A549 (cell line): ENCODE measurements at regions not wholly inside any gene's neighbourhood (a gene's known extent, or its start where the extent isn't known, plus 50 kb on each side); places are given as distances from the start of the nearest gene placed in this dataset.

Experiments
- ATAC-seq, 2 experiments: fragments of 200-7000 bp in 1 of 2; fragments of >200 bp in 1 of 2; cut with Nextera tagmentation in 1 of 2; cut with Tn5 transposase in 1 of 2; 3 replicates each; pipeline versions ENCODE4 v1.8.0 to v1.9.1; 2018 to 2020; ENCODE audit warnings: mild to moderate bottlenecking in 1 of 2, moderate library complexity in 1 of 2
- CTCF ChIA-PET: fragments of 300-600 bp; sonication (Branson Sonifier 250); formaldehyde crosslinking; extraction: SDS; loops from one replicate; lab custom pipeline; 2021; ENCODE audit warnings: antibody characterized with exemption, inconsistent platforms; lab: Yijun Ruan, JAX
- POLR2A ChIA-PET: fragments of 350-600 bp; formaldehyde crosslinking; extraction: SDS; loops from one replicate; lab custom pipeline; 2021; ENCODE audit warnings: antibody characterized with exemption, inconsistent platforms; lab: Yijun Ruan, JAX
- DNase-seq, 2 experiments: peaks; one replicate each; pipeline versions ENCODE4 v3.0.0 to v3.0.0-alpha.2; 2011 to 2016; ENCODE audit warnings: low read depth in 1 of 2, low spot score in 1 of 2
- FAIRE-seq: peaks from 2 replicates; lab custom pipeline; 2011; peaks lifted over from hg19 to GRCh38; lab: Jason Lieb, UNC
- H3K27ac ChIP-seq, 2 experiments: fragments of >200 bp; sonication (Bioruptor Twin); formaldehyde crosslinking; 3 replicates each; pipeline ENCODE4 v1.5.1; 2016 to 2017
- H3K4me1 ChIP-seq: fragments of >200 bp; sonication (Bioruptor Twin); formaldehyde crosslinking; 3 replicates; pipeline ENCODE4 v1.6.1; 2016
- H3K4me2 ChIP-seq: fragments of >200 bp; sonication (Bioruptor Twin); formaldehyde crosslinking; 3 replicates; pipeline ENCODE4 v1.6.1; 2016
- H3K4me3 ChIP-seq: fragments of >200 bp; sonication (Bioruptor Twin); formaldehyde crosslinking; 3 replicates; pipeline ENCODE4 v1.5.1; 2016
- H3K9me3 ChIP-seq: fragments of >200 bp; sonication (Bioruptor Twin); formaldehyde crosslinking; 3 replicates; pipeline ENCODE4 v1.6.1; 2016
- CBX8 ChIP-seq: fragments of 200-600 bp; sonication (generic); IDR thresholded peaks from 2 replicates; pipeline ENCODE4 v1.6.1; 2016
- KDM1A ChIP-seq: fragments of 200-600 bp; sonication (generic); IDR thresholded peaks from 2 replicates; pipeline ENCODE4 v1.6.1; 2016; ENCODE audit warnings: low read depth, mild to moderate bottlenecking
- NR3C1 ChIP-seq: fragments of >200 bp; sonication (Bioruptor Twin); formaldehyde crosslinking; IDR thresholded peaks from 3 replicates; pipeline ENCODE4 v1.6.1; 2017
- REST ChIP-seq: fragments of 200-600 bp; sonication (generic); IDR thresholded peaks from 2 replicates; pipeline ENCODE4 v1.6.1; 2016; ENCODE audit warnings: antibody characterized with exemption, mild to moderate bottlenecking, moderate library complexity
- RFX5 ChIP-seq: fragments of 450-650 bp; IDR thresholded peaks from 2 replicates; pipeline ENCODE4 v1.7.1; 2014; ENCODE audit warnings: antibody characterized with exemption, mild to moderate bottlenecking, moderate library complexity
- ZC3H11A ChIP-seq: fragments of 450-650 bp; IDR thresholded peaks from 2 replicates; pipeline ENCODE4 v1.6.1; 2014; ENCODE audit warnings: antibody characterized with exemption, mild to moderate bottlenecking
- ZNF302 ChIP-seq: fragments of 250-450 bp; sonication (Bioruptor Pico); IDR thresholded peaks from 2 replicates; pipeline ENCODE4 v1.9.0; 2021; ENCODE audit warnings: inconsistent platforms, mild to moderate bottlenecking, moderate library complexity
- ZSCAN20 ChIP-seq: fragments of 250-450 bp; sonication (Bioruptor Pico); IDR thresholded peaks from 2 replicates; pipeline ENCODE4 v1.8.0; 2022; ENCODE audit warnings: mild to moderate bottlenecking, moderate library complexity
- WGBS: methylation state at CpG from one replicate; pipeline ENCODE4 v1.1.6; 2017; ENCODE audit errors: missing lambda C conversion rate; 5-methylcytosine and 5-hydroxymethylcytosine counted together

GRCh38 chr5:85732185-85732584, 885.6 kb upstream of the COX7C start:
- H3K9me3 ChIP-seq, result no peaks in the 10 kb centered on the region
- 4% methylated on average over 3 of the region's 3 CpGs for WGBS
- no peak overlapping the region for H3K4me3 ChIP-seq
- DNase-seq (no peak), ATAC-seq (no peak), FAIRE-seq (no peak)
- ChIA-PET POLR2A (no interaction called here), CTCF (no interaction called here)
- no peak for TF ChIP-seq KDM1A
- TF ChIP-seq ZNF302, result no peak
- TF ChIP-seq RFX5, result no peak
- TF ChIP-seq REST, result no peak
- no peak for TF ChIP-seq ZSCAN20 (CRISPR knock-in tag)
- no peak for TF ChIP-seq CBX8
- no peak overlapping the region for H3K4me2 ChIP-seq
- no peak overlapping the region for H3K27ac ChIP-seq
- no peaks in the 10 kb centered on the region for H3K4me1 ChIP-seq

- Histone ChIP-seq H3K4me1 (no peaks in the 10 kb centered on the region), H3K4me3 (no peak overlapping the region), H3K9me3 (no peaks in the 10 kb centered on the region), H3K27ac (no peak overlapping the region), H3K4me2 (no peak overlapping the region)
- TF ChIP-seq ZC3H11A (peak; percentile 73), REST (no peak)
- DNase-seq (no peak), FAIRE-seq (no peak), ATAC-seq (no peak)
- CTCF ChIA-PET, result no interaction called here
- POLR2A ChIA-PET, result no interaction called here
These were observed 875.8 kb upstream of the COX7C start for GRCh38 chr5:85741972-85742371.

- no peak for TF ChIP-seq REST
- TF ChIP-seq KDM1A, result no peak
- TF ChIP-seq NR3C1, result no peak
- CTCF ChIA-PET, result no interaction called here
- WGBS, result 11% methylated on average over 1 of the region's 1 CpG
- no peak overlapping the region for H3K4me3 ChIP-seq
- FAIRE-seq (no peak), DNase-seq (no peak), ATAC-seq (no peak)
- H3K4me2 ChIP-seq, result no peak overlapping the region
- no peaks in the 10 kb centered on the region; the same call in 2 of the 3 replicates for H3K9me3 ChIP-seq
- POLR2A ChIA-PET, result no interaction called here
- H3K27ac ChIP-seq, result no peak overlapping the region
- H3K4me1 ChIP-seq, result no peaks in the 10 kb centered on the region
These were observed 857.2 kb upstream of the COX7C start for GRCh38 chr5:85760519-85760918.
